ENCODE measurements at regions not wholly inside any gene's neighbourhood (a gene's known extent, or its start where the extent isn't known, plus 50 kb on each side); places are given as distances from the start of the nearest gene placed in this dataset.

DNA sequence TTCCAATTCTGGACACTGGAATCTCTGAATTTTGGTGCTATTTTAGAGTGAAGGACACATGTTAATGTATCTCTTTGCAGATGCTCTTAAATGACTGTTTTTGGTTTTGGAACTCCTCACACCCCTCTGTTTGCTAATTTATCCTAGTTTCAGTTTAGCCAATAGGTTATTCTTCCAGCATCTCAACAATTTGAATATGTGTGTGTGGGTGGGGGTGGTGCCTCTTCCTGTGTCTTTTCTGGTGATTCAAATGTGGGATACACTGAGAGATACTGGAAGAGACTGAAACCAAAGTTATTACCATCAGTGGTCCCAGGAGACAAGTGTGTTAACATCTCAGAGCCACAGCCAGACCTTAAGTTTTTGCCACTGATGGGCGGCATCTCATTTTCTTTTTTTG is 1317.4 kb upstream of the TMEM132C start:
- CTCF ChIA-PET, result no interaction called here
- no peaks in the 10 kb centered on the region for H3K9me3 ChIP-seq (ENCODE audit: insufficient read depth, low read depth)
- H2AFZ ChIP-seq, result no peak overlapping the region
- H3K9me2 ChIP-seq (ENCODE audit: insufficient read depth), result no peaks in the 10 kb centered on the region
- H3K27me3 ChIP-seq (ENCODE audit: insufficient read depth, low read depth), result no peaks in the 10 kb centered on the region
- DNase-seq, result no peak
- intact Hi-C loops (cut with micrococcal nuclease; ENCODE audit: unreplicated experiment), result no loop called here
- H3K27ac ChIP-seq, result no peak overlapping the region
- H3K4me1 ChIP-seq (replicated peaks; ENCODE audit: insufficient read depth), result no peaks in the 10 kb centered on the region
- TF ChIP-seq EZH2 (IDR thresholded peaks at IDR 0.05; ENCODE audit: low read depth) (no peak), CTCF (conservative IDR thresholded peaks at IDR 0.05) (no peak)
- no peak overlapping the region for H3K4me2 ChIP-seq
- no peaks in the 10 kb centered on the region for H3K79me2 ChIP-seq (ENCODE audit: low read depth)
- no peak overlapping the region for H3K4me3 ChIP-seq
- no peaks in the 10 kb centered on the region for H3K36me3 ChIP-seq (ENCODE audit: low read depth)
- POLR2A ChIA-PET (ENCODE audit: unreplicated experiment), result no interaction called here
- H3F3A ChIP-seq (ENCODE audit: insufficient read depth, low read depth), result no peaks in the 10 kb centered on the region
- BruUV-seq (replicated peaks), result no TSS peak
- no peaks in the 10 kb centered on the region for H4K20me1 ChIP-seq (ENCODE audit: insufficient read depth)

- TF ChIP-seq CTCF (conservative IDR thresholded peaks at IDR 0.05), result no peak
- TF ChIP-seq EZH2 (IDR thresholded peaks at IDR 0.05; ENCODE audit: low read depth), result no peak
- no peak overlapping the region for H3K4me3 ChIP-seq
- no peaks in the 10 kb centered on the region for H3K4me1 ChIP-seq (replicated peaks; ENCODE audit: insufficient read depth)
- H3K9me3 ChIP-seq (ENCODE audit: insufficient read depth, low read depth), result no peaks in the 10 kb centered on the region
- H3K27me3 ChIP-seq (ENCODE audit: insufficient read depth, low read depth), result no peaks in the 10 kb centered on the region
- H3K9me2 ChIP-seq (ENCODE audit: insufficient read depth), result no peaks in the 10 kb centered on the region
- no peak overlapping the region for H3K27ac ChIP-seq
- intact Hi-C loops (cut with micrococcal nuclease; ENCODE audit: unreplicated experiment), result no loop called here
- H3F3A ChIP-seq (ENCODE audit: insufficient read depth, low read depth), result no peaks in the 10 kb centered on the region
- ChIA-PET CTCF (no interaction called here), POLR2A (ENCODE audit: unreplicated experiment) (no interaction called here)
- H2AFZ ChIP-seq, result no peak overlapping the region
- no peaks in the 10 kb centered on the region for H3K79me2 ChIP-seq (ENCODE audit: low read depth)
- no TSS peak for BruUV-seq (replicated peaks)
- H3K4me2 ChIP-seq, result no peak overlapping the region
- H4K20me1 ChIP-seq (ENCODE audit: insufficient read depth), result no peaks in the 10 kb centered on the region
- no peaks in the 10 kb centered on the region for H3K36me3 ChIP-seq (ENCODE audit: low read depth)
- DNase-seq, result no peak
Measured at GRCh38 chr12:126950266-126950665, 1316.7 kb upstream of the TMEM132C start.

- intact Hi-C loops (cut with micrococcal nuclease; ENCODE audit: unreplicated experiment), result no loop called here
- Histone ChIP-seq H2AFZ (no peak overlapping the region), H3K9me3 (ENCODE audit: insufficient read depth, low read depth) (no peaks in the 10 kb centered on the region), H3F3A (ENCODE audit: insufficient read depth, low read depth) (no peaks in the 10 kb centered on the region), H3K27ac (no peak overlapping the region), H3K4me3 (no peak overlapping the region), H4K20me1 (ENCODE audit: insufficient read depth) (no peaks in the 10 kb centered on the region), H3K4me2 (no peak overlapping the region), H3K4me1 (replicated peaks; ENCODE audit: insufficient read depth) (no peaks in the 10 kb centered on the region), H3K36me3 (ENCODE audit: low read depth) (no peaks in the 10 kb centered on the region), H3K27me3 (ENCODE audit: insufficient read depth, low read depth) (no peaks in the 10 kb centered on the region), H3K79me2 (ENCODE audit: low read depth) (no peaks in the 10 kb centered on the region), H3K9me2 (ENCODE audit: insufficient read depth) (no peaks in the 10 kb centered on the region)
- TF ChIP-seq CTCF (conservative IDR thresholded peaks at IDR 0.05), result no peak
- TF ChIP-seq EZH2 (IDR thresholded peaks at IDR 0.05; ENCODE audit: low read depth), result no peak
- ChIA-PET POLR2A (ENCODE audit: unreplicated experiment) (no interaction called here), CTCF (no interaction called here)
- BruUV-seq (replicated peaks), result no TSS peak
- no peak for DNase-seq
Measured at GRCh38 chr12:126952096-126953007, 1314.6 kb upstream of the TMEM132C start.
